NB4 (cell line): ENCODE measurements at regions not wholly inside any gene's neighbourhood (a gene's known extent, or its start where the extent isn't known, plus 50 kb on each side); places are given as distances from the start of the nearest gene placed in this dataset.
A peak's percentile ranks its signal among the peaks of the same experiment; 100 is the strongest.

ENCODE experiments used
- DNase-seq: peaks from one replicate; pipeline ENCODE4 v3.0.0; 2010; ENCODE audit warnings: low read depth
- H3K4me3 ChIP-seq: one replicate; pipeline ENCODE4 v1.5.1; 2011; ENCODE audit warnings: mild to moderate bottlenecking, low read depth, low read length, moderate library complexity
- CTCF ChIP-seq: IDR thresholded peaks from one replicate; pipeline ENCODE4 v1.5.1; 2012; ENCODE audit warnings: low read depth, low read length
- MAX ChIP-seq: IDR thresholded peaks from 2 replicates; pipeline ENCODE4 v1.6.1; 2011; ENCODE audit warnings: low read depth, low read length
- MYC ChIP-seq: IDR thresholded peaks from 2 replicates; pipeline ENCODE4 v1.6.1; 2011; ENCODE audit warnings: low read depth, low read length
- POLR2A ChIP-seq: IDR thresholded peaks from 2 replicates; pipeline ENCODE4 v1.6.1; 2011; ENCODE audit warnings: mild to moderate bottlenecking; ENCODE audit not compliant: insufficient read length; ENCODE audit errors: extremely low read depth

- TF ChIP-seq POLR2A (no peak), CTCF (no peak)
- H3K4me3 ChIP-seq, result no peak overlapping the region
- DNase-seq, result no peak
Observed at GRCh38 chr13:39250440-39250839, 212.2 kb downstream of the NHLRC3 start.

GRCh38 chr13:39251340-39251739 lies 213.1 kb downstream of the NHLRC3 start:
- H3K4me3 ChIP-seq, result no peak overlapping the region
- TF ChIP-seq MAX, result no peak
- TF ChIP-seq POLR2A, result no peak
- TF ChIP-seq CTCF, result no peak
- no peak for TF ChIP-seq MYC
- peak; percentile 7 for DNase-seq

- DNase-seq, result no peak
- H3K4me3 ChIP-seq, result no peak overlapping the region
- TF ChIP-seq MAX (no peak), MYC (no peak), CTCF (no peak), POLR2A (no peak)
Observed at GRCh38 chr13:39253774-39254173, 215.5 kb downstream of the NHLRC3 start.

GRCh38 chr13:39254601-39255000 lies 216.3 kb downstream of the NHLRC3 start:
- no peak overlapping the region for H3K4me3 ChIP-seq
- TF ChIP-seq CTCF (no peak), POLR2A (no peak), MAX (no peak), MYC (no peak)
- no peak for DNase-seq

- TF ChIP-seq CTCF, result no peak
- no peak for TF ChIP-seq MYC
- no peak for TF ChIP-seq POLR2A
- no peak for TF ChIP-seq MAX
- DNase-seq, result no peak
- no peak overlapping the region for H3K4me3 ChIP-seq
Observed at GRCh38 chr13:39257642-39258041, 219.4 kb downstream of the NHLRC3 start.

GRCh38 chr13:39259371-39260140 lies 221.3 kb downstream of the NHLRC3 start:
- no peak for DNase-seq
- no peak overlapping the region for H3K4me3 ChIP-seq
- no peak for TF ChIP-seq CTCF
- no peak for TF ChIP-seq MYC
- no peak for TF ChIP-seq MAX
